Sigmoid colon (tissue), 6 donors: ENCODE measurements at regions not wholly inside any gene's neighbourhood (a gene's known extent, or its start where the extent isn't known, plus 50 kb on each side); places are given as distances from the start of the nearest gene placed in this dataset.

Source experiments
- DNase-seq: peaks from one replicate; pipeline ENCODE4 v3.0.0-alpha.2; 2019
- H3K27ac ChIP-seq, 4 donors: fragments of 200-600 bp; sonication (generic); one replicate each; pipeline ENCODE4 v1.5.1; 2016 to 2019; ENCODE audit warnings: mild to moderate bottlenecking in 1 of 4
- H3K27me3 ChIP-seq, 3 donors: fragments of 200-600 bp; sonication (generic); one replicate each; pipeline ENCODE4 v1.5.1; 2019; ENCODE audit warnings: mild to moderate bottlenecking in 1 of 3
- H3K36me3 ChIP-seq, 4 donors: fragments of 200-600 bp; sonication (generic); one replicate each; pipeline ENCODE4 v1.5.1; 2016 to 2019
- H3K4me1 ChIP-seq, 4 donors: fragments of 200-600 bp; sonication (generic); one replicate each; pipeline ENCODE4 v1.5.1; 2017 to 2019
- H3K4me3 ChIP-seq, 4 donors: fragments of 200-600 bp; sonication (generic); one replicate each; pipeline ENCODE4 v1.5.1; 2017 to 2019; ENCODE audit warnings: mild to moderate bottlenecking in 2 of 4, moderate library complexity in 1 of 4
- H3K9me3 ChIP-seq, 4 donors: fragments of 200-600 bp in 3 of 4; sonication (generic) in 3 of 4; one replicate each; pipeline versions ENCODE4 v1.5.1 to v1.6.1; 2013 to 2019
- EP300 ChIP-seq, 4 donors: sonication (generic); formaldehyde crosslinking; IDR thresholded peaks; one replicate each; pipeline ENCODE4 v1.6.1; 2017; ENCODE audit warnings: antibody characterized with exemption in 4 of 4
- POLR2A ChIP-seq, 2 donors: fragments of 450-650 bp; IDR thresholded peaks; one replicate each; pipeline ENCODE4 v1.6.1; 2016; ENCODE audit warnings: antibody characterized with exemption in 2 of 2, mild to moderate bottlenecking in 2 of 2, moderate library complexity in 2 of 2
- POLR2AphosphoS5 ChIP-seq, 4 donors: sonication (generic); formaldehyde crosslinking; IDR thresholded peaks; one replicate each; pipeline ENCODE4 v1.6.1; 2017; ENCODE audit warnings: antibody characterized with exemption in 4 of 4
- WGBS, 2 donors: extraction: QIAGEN DNeasy Blood & Tissue Kit; methylation state at CpG; one replicate each; pipeline ENCODE4 v1.1.7; 2013; 5-methylcytosine and 5-hydroxymethylcytosine counted together
- intact Hi-C: fragments of 100-400 bp; cut with DNase I; formaldehyde crosslinking; loops from one replicate; pipeline ENCODE4 v1.15.1; 2023
- TF ChIP-seq, protein P1 (sequence below), 4 experiments: fragments of 450-650 bp in 3 of 4; fragments of 200-600 bp in 1 of 4; IDR thresholded peaks; one replicate each; pipeline ENCODE4 v1.5.1; 2016 to 2019; ENCODE audit warnings: antibody characterized with exemption in 4 of 4, mild to moderate bottlenecking in 3 of 4, moderate library complexity in 2 of 4
- donor health status: healthy with polysubstance abuse.
- donor health status: healthy.

DNA sequence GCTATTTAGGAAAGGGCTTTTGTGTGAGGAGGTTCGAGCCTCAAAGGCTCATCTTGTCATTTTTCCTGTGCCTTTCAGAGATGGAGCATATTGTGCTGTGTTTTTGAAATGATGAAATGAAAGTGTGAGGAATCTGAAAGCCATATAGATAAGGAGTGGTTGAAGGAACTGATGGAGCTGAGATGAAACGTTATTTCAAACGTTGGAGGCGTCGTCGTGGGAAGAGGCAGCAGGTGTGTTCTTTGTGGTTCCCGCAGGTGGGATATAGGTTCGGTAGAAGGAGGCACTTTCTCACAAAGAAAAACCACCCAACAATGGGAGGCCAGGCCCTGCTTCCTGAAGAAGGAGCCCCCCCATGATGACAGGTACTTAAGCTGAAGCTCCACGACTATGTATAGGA, 83.2 kb upstream of the SNAP25 start:
- Histone ChIP-seq H3K36me3 (no peaks in the 10 kb centered on the region), H3K4me3 (no peak overlapping the region), H3K27me3 (no peaks in the 10 kb centered on the region), H3K4me1 (peaks cover 0 to 12% (median 6%) of the 10 kb centered on the region in 4 donors), H3K27ac (no peak overlapping the region), H3K9me3 (no peaks in the 10 kb centered on the region)
- TF ChIP-seq POLR2AphosphoS5 (IDR thresholded peaks at IDR 0.05) (no peak), EP300 (IDR thresholded peaks at IDR 0.05) (no peak), POLR2A (IDR thresholded peaks at IDR 0.05) (no peak)
- TF ChIP-seq, protein P1, sequence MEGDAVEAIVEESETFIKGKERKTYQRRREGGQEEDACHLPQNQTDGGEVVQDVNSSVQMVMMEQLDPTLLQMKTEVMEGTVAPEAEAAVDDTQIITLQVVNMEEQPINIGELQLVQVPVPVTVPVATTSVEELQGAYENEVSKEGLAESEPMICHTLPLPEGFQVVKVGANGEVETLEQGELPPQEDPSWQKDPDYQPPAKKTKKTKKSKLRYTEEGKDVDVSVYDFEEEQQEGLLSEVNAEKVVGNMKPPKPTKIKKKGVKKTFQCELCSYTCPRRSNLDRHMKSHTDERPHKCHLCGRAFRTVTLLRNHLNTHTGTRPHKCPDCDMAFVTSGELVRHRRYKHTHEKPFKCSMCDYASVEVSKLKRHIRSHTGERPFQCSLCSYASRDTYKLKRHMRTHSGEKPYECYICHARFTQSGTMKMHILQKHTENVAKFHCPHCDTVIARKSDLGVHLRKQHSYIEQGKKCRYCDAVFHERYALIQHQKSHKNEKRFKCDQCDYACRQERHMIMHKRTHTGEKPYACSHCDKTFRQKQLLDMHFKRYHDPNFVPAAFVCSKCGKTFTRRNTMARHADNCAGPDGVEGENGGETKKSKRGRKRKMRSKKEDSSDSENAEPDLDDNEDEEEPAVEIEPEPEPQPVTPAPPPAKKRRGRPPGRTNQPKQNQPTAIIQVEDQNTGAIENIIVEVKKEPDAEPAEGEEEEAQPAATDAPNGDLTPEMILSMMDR (IDR thresholded peaks at IDR 0.05), result no peak
- 83 to 85% methylated on average over 9 of the region's 9 CpGs for WGBS, 2 donors
- DNase-seq, result no peak
- intact Hi-C loops, result loop anchor here (10.0 kb wide), 1 partner anchor 89 kb away; no protein-coding TSS in a partner anchor

- no peak for TF ChIP-seq POLR2AphosphoS5 (IDR thresholded peaks at IDR 0.05)
- TF ChIP-seq, protein P1 (IDR thresholded peaks at IDR 0.05), result no peak
- TF ChIP-seq EP300 (IDR thresholded peaks at IDR 0.05), result no peak
- TF ChIP-seq POLR2A (IDR thresholded peaks at IDR 0.05), result no peak
- Histone ChIP-seq H3K4me1 (peaks cover 0 to 2% (median 1%) of the 10 kb centered on the region in 4 donors), H3K36me3 (no peaks in the 10 kb centered on the region), H3K27ac (no peak overlapping the region), H3K4me3 (no peak overlapping the region), H3K27me3 (no peaks in the 10 kb centered on the region), H3K9me3 (no peaks in the 10 kb centered on the region)
- WGBS, 2 donors, result 77 to 86% methylated on average over 4 of the region's 4 CpGs
- no peak for DNase-seq
- intact Hi-C loops, result loop anchor here (10.0 kb wide), 1 partner anchor 88 kb away; no protein-coding TSS in a partner anchor
Observed at GRCh38 chr20:10137032-10137431, 81.6 kb upstream of the SNAP25 start.

DNA sequence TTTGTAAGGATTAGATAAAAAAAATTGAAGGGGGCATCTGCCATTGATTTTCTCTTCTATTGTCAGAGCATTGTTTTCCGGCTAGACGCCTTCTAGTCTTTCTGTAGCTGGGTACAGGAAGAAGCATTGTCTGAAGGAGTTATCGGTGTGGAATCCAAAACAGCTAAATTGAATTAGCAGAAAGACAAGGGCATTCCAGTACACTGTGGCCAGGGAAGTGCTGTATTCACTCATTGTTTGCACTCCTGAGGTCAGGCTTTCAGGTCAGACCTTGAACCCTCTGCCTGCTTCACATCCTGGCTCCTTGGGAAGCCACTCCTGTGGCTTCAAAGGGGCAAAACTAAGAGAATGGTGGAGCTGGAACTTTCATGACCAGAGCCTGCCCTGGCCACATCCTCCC, 81.1 kb upstream of the SNAP25 start:
- intact Hi-C loops, result loop anchor here (10.0 kb wide), 1 partner anchor 87 kb away; no protein-coding TSS in a partner anchor
- no peak overlapping the region for H3K27ac ChIP-seq
- no peaks in the 10 kb centered on the region for H3K4me1 ChIP-seq
- H3K27me3 ChIP-seq, result no peaks in the 10 kb centered on the region
- no peak overlapping the region for H3K4me3 ChIP-seq
- no peak for TF ChIP-seq POLR2AphosphoS5 (IDR thresholded peaks at IDR 0.05)
- no peak for DNase-seq
- H3K9me3 ChIP-seq, result no peaks in the 10 kb centered on the region
- no peaks in the 10 kb centered on the region for H3K36me3 ChIP-seq
- 83 to 92% methylated on average over 3 of the region's 3 CpGs for WGBS, 2 donors

GRCh38 chr20:10157549-10157948, 61.1 kb upstream of the SNAP25 start:
- DNase-seq, result no peak
- Histone ChIP-seq H3K27ac (no peak overlapping the region), H3K9me3 (no peaks in the 10 kb centered on the region), H3K4me3 (no peak overlapping the region), H3K36me3 (no peaks in the 10 kb centered on the region), H3K4me1 (no peaks in the 10 kb centered on the region), H3K27me3 (no peaks in the 10 kb centered on the region)
- WGBS, 2 donors, result 56 to 70% methylated on average over 1 of the region's 1 CpG
- TF ChIP-seq POLR2AphosphoS5 (IDR thresholded peaks at IDR 0.05) (no peak), POLR2A (IDR thresholded peaks at IDR 0.05) (no peak), EP300 (IDR thresholded peaks at IDR 0.05) (no peak)
- TF ChIP-seq, protein P1 (IDR thresholded peaks at IDR 0.05), result no peak
- intact Hi-C loops, result no loop called here

DNA sequence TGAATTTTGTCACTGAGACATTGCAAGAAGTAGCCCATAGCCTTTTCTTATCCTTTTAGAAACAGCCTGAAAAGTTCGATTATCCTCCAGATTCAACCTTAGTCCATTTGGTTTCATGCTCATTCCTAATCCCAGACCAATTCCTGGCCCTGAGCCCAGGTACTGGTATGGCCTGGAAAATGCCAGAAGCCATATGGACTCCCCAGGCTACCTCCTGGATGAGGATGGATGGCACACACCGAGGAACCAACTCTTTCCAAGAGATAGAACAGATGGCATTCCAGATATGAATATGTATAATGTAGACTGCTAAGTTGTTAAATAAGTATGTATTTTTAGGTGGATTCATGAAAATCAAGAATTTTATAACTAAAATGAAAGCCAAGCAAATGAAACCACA, 51.6 kb upstream of the SNAP25 start:
- no peak overlapping the region for H3K27ac ChIP-seq
- intact Hi-C loops, result no loop called here
- no peak for TF ChIP-seq POLR2AphosphoS5 (IDR thresholded peaks at IDR 0.05)
- TF ChIP-seq POLR2A (IDR thresholded peaks at IDR 0.05), result no peak
- TF ChIP-seq, protein P1 (IDR thresholded peaks at IDR 0.05), result no peak
- TF ChIP-seq EP300 (IDR thresholded peaks at IDR 0.05), result no peak
- no peaks in the 10 kb centered on the region for H3K9me3 ChIP-seq
- peaks cover 0 to 5% (median 2%) of the 10 kb centered on the region in 4 donors for H3K4me1 ChIP-seq
- peaks cover 0 to 11% (median 0%) of the 10 kb centered on the region in 3 donors for H3K27me3 ChIP-seq
- no peak overlapping the region for H3K4me3 ChIP-seq
- DNase-seq, result no peak
- WGBS, 2 donors, result 80 to 84% methylated on average over 2 of the region's 2 CpGs
- H3K36me3 ChIP-seq, result no peaks in the 10 kb centered on the region
